ENCODE measurements at regions not wholly inside any gene's neighbourhood (a gene's known extent, or its start where the extent isn't known, plus 50 kb on each side); places are given as distances from the start of the nearest gene placed in this dataset.

- H3K36me3 ChIP-seq (replicated peaks), result no peaks in the 10 kb centered on the region
- no peak overlapping the region for H3K4me3 ChIP-seq (ENCODE audit: low read depth, low read length)
- DNase-seq, result no peak
- in situ Hi-C loops (cut with HindIII; ENCODE audit: low pct_ligation_motif_present, low sequenced_read_pairs), result no loop called here
- no peak for TF ChIP-seq CTCF (IDR thresholded peaks at IDR 0.05; ENCODE audit: low read depth, low read length, missing control alignments)
- H3K27ac ChIP-seq, result no peak overlapping the region
- H3K27me3 ChIP-seq (replicated peaks), result no peaks in the 10 kb centered on the region
Measured at GRCh38 chr5:133773247-133774202, 161.2 kb upstream of the FSTL4 start.

DNA sequence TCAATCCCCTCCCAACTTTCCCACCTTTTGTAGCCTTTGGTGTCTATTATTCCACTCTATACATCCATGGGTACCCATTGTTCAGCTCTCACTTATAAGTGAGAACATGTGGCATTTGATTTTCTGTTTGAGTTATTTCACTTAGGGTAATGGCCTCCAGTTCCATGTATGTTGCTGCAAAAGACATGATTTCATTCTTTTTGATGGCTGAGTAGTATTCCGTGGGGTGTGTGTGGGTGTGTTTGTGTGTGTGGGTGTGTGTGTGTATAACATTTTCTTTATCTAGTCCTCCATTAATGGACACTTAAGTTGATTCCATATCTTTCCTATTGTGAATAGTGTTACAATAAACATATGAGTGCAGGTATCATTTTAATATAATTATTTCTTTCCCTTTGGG, 157.5 kb upstream of the FSTL4 start:
- in situ Hi-C loops (cut with HindIII; ENCODE audit: low pct_ligation_motif_present, low sequenced_read_pairs), result no loop called here
- no peak for DNase-seq
- TF ChIP-seq CTCF (IDR thresholded peaks at IDR 0.05; ENCODE audit: low read depth, low read length, missing control alignments), result no peak

DNA sequence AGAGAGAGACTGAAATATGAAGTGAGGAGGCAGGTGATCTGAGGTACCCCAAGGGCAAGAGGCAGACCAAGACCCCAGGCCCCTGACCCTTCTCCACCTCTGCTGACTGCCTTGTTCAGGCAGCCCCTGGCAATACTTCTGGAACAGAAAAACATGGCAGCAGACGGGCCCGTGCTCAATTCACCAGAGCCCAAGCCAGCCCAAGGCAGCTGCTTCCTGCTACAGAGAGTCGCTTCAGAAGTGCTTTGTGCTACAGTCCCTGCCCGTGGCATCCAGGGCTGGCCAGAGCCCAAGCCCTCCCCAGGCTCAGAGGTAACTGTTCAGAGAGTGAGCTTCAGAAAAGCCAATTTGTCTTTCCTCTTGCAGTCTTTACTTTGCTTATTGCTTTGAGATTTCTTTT, 151.4 kb upstream of the FSTL4 start:
- in situ Hi-C loops (cut with HindIII; ENCODE audit: low pct_ligation_motif_present, low sequenced_read_pairs), result no loop called here
- TF ChIP-seq CTCF (IDR thresholded peaks at IDR 0.05; ENCODE audit: low read depth, low read length, missing control alignments), result no peak
- H3K4me3 ChIP-seq (ENCODE audit: low read depth, low read length), result no peak overlapping the region
- H3K27me3 ChIP-seq (replicated peaks), result no peaks in the 10 kb centered on the region
- no peak for DNase-seq
- H3K36me3 ChIP-seq (replicated peaks), result no peaks in the 10 kb centered on the region
- H3K27ac ChIP-seq, result no peak overlapping the region

More for the DNA sequence above, 157.5 kb upstream of the FSTL4 start:
- Histone ChIP-seq H3K36me3 (replicated peaks) (no peaks in the 10 kb centered on the region), H3K27me3 (replicated peaks) (no peaks in the 10 kb centered on the region), H3K27ac (no peak overlapping the region), H3K4me3 (ENCODE audit: low read depth, low read length) (no peak overlapping the region)

- TF ChIP-seq CTCF (IDR thresholded peaks at IDR 0.05; ENCODE audit: low read depth, low read length, missing control alignments), result no peak
- in situ Hi-C loops (cut with HindIII; ENCODE audit: low pct_ligation_motif_present, low sequenced_read_pairs), result no loop called here
- no peak overlapping the region for H3K27ac ChIP-seq
- no peaks in the 10 kb centered on the region for H3K36me3 ChIP-seq (replicated peaks)
- DNase-seq, result no peak
- H3K27me3 ChIP-seq (replicated peaks), result no peaks in the 10 kb centered on the region
- no peak overlapping the region for H3K4me3 ChIP-seq (ENCODE audit: low read depth, low read length)
Measured at GRCh38 chr5:133761632-133762031, 149.3 kb upstream of the FSTL4 start.

DNA sequence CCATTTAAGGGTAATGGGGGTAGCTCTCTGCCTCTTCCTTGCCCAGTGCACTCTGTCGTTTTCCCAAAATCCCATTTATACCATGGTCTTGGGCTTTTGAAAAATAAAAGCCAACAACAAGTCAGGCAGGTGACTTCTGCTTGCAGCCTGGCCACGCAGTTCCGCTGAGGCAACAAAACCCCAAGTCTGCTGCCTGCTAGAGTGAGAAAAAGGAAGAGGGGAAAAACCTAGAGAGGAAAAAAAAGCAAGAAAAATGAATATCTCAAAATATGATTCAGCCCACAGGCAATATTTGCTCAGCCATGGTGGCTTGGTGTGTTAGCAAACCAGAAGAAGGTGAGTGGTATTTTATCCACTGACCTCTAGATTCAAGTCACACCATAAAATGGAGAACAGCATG, 148.2 kb upstream of the FSTL4 start:
- in situ Hi-C loops (cut with HindIII; ENCODE audit: low pct_ligation_motif_present, low sequenced_read_pairs), result no loop called here
- H3K36me3 ChIP-seq (replicated peaks), result no peaks in the 10 kb centered on the region
- H3K27me3 ChIP-seq (replicated peaks), result peaks cover under 1% of the 10 kb centered on the region

More for the DNA sequence above, 148.2 kb upstream of the FSTL4 start:
- no peak for DNase-seq
- Histone ChIP-seq H3K27ac (no peak overlapping the region), H3K4me3 (ENCODE audit: low read depth, low read length) (no peak overlapping the region)
- no peak for TF ChIP-seq CTCF (IDR thresholded peaks at IDR 0.05; ENCODE audit: low read depth, low read length, missing control alignments)
